Tibial nerve (tissue), 3 donors: ENCODE measurements at regions not wholly inside any gene's neighbourhood (a gene's known extent, or its start where the extent isn't known, plus 50 kb on each side); places are given as distances from the start of the nearest gene placed in this dataset.

Experiments used
- POLR2A ChIP-seq, 2 donors: fragments of 450-650 bp; IDR thresholded peaks; one replicate each; pipeline ENCODE4 v1.6.1; 2017; ENCODE audit warnings: antibody characterized with exemption in 2 of 2, mild to moderate bottlenecking in 2 of 2, moderate library complexity in 2 of 2
- TF ChIP-seq, protein P1 (sequence below), 5 experiments: fragments of 200-600 bp in 3 of 5; fragments of 450-650 bp in 2 of 5; sonication (generic) in 3 of 5; IDR thresholded peaks; one replicate each; pipeline ENCODE4 v1.5.1; 2016 to 2019; ENCODE audit warnings: antibody characterized with exemption in 5 of 5, mild to moderate bottlenecking in 3 of 5, moderate library complexity in 2 of 5

DNA sequence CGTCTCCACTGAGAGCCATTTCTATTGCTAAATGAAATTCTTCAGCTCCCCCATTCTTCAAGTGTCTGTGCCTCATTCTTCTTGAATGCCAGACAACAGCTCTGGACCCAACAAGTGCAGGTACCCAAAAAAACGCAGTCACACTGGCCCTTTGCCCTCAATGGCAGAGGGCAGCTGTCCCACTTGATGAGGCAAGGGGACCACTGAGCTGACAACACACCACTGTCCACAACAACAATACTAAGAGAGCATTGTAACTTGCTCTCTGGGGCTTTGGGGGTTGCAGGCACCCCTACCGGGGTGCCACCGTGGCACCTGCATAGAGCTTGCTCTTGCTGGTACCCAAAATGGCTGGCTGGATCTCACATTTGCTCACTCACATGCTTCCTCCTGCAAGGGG lies 827.0 kb upstream of the DDX18 start:
- TF ChIP-seq, protein P1, sequence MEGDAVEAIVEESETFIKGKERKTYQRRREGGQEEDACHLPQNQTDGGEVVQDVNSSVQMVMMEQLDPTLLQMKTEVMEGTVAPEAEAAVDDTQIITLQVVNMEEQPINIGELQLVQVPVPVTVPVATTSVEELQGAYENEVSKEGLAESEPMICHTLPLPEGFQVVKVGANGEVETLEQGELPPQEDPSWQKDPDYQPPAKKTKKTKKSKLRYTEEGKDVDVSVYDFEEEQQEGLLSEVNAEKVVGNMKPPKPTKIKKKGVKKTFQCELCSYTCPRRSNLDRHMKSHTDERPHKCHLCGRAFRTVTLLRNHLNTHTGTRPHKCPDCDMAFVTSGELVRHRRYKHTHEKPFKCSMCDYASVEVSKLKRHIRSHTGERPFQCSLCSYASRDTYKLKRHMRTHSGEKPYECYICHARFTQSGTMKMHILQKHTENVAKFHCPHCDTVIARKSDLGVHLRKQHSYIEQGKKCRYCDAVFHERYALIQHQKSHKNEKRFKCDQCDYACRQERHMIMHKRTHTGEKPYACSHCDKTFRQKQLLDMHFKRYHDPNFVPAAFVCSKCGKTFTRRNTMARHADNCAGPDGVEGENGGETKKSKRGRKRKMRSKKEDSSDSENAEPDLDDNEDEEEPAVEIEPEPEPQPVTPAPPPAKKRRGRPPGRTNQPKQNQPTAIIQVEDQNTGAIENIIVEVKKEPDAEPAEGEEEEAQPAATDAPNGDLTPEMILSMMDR (IDR thresholded peaks at IDR 0.05), result no peak
- TF ChIP-seq POLR2A (IDR thresholded peaks at IDR 0.05), result no peak
